Left hindlimb (tissue), 1 donor: ENCODE measurements at regions not wholly inside any gene's neighbourhood (a gene's known extent, or its start where the extent isn't known, plus 50 kb on each side); places are given as distances from the start of the nearest gene placed in this dataset.
"Not testable (repeated sequence)": the region's sequence is repeated elsewhere in the genome, so short reads cannot be mapped to it uniquely, and the experiment has no call there.

ENCODE experiments used
- DNase-seq: peaks from one replicate; pipeline ENCODE4 v3.0.0-alpha.2; 2018

GRCh38 chr11:80282643-80283042 lies 841.8 kb upstream of the TENM4 start:
- DNase-seq = no peak

- DNase-seq = no peak
Observed at GRCh38 chr11:80281194-80281593, 840.4 kb upstream of the TENM4 start.

- DNase-seq = peak; percentile 88
Observed at GRCh38 chr11:80280737-80281136, 839.9 kb upstream of the TENM4 start.

GRCh38 chr11:80261776-80262175 lies 820.9 kb upstream of the TENM4 start:
- DNase-seq = no peak

GRCh38 chr11:80257319-80258015 lies 816.6 kb upstream of the TENM4 start:
- DNase-seq = not testable (repeated sequence)

- DNase-seq = no peak
Observed at GRCh38 chr11:80255021-80255420, 814.2 kb upstream of the TENM4 start.

GRCh38 chr11:80241766-80242165 lies 800.9 kb upstream of the TENM4 start:
- DNase-seq = no peak

GRCh38 chr11:80240245-80240644 lies 799.4 kb upstream of the TENM4 start:
- no peak for DNase-seq

- DNase-seq = no peak
Observed at GRCh38 chr11:80239217-80239616, 798.4 kb upstream of the TENM4 start.

GRCh38 chr11:80227915-80228314 lies 787.1 kb upstream of the TENM4 start:
- DNase-seq = no peak

GRCh38 chr11:80214413-80214812 lies 773.6 kb upstream of the TENM4 start:
- no peak for DNase-seq

GRCh38 chr11:80211673-80212072 lies 770.8 kb upstream of the TENM4 start:
- DNase-seq = no peak

- DNase-seq = no peak
Observed at GRCh38 chr11:80204021-80204420, 763.2 kb upstream of the TENM4 start.

- no peak for DNase-seq
Observed at GRCh38 chr11:80196932-80197554, 756.2 kb upstream of the TENM4 start.

- DNase-seq = no peak
Observed at GRCh38 chr11:80196041-80196440, 755.2 kb upstream of the TENM4 start.

- DNase-seq = no peak
Observed at GRCh38 chr11:80194625-80195024, 753.8 kb upstream of the TENM4 start.

- DNase-seq = no peak
Observed at GRCh38 chr11:80194016-80194415, 753.2 kb upstream of the TENM4 start.

- DNase-seq = no peak
Observed at GRCh38 chr11:80188076-80188627, 747.3 kb upstream of the TENM4 start.

GRCh38 chr11:80186692-80187091 lies 745.9 kb upstream of the TENM4 start:
- no peak for DNase-seq

- no peak for DNase-seq
Observed at GRCh38 chr11:80182901-80183300, 742.1 kb upstream of the TENM4 start.

- no peak for DNase-seq
Observed at GRCh38 chr11:80173371-80174136, 732.7 kb upstream of the TENM4 start.

GRCh38 chr11:80168796-80169195 lies 728.0 kb upstream of the TENM4 start:
- DNase-seq = no peak

- no peak for DNase-seq
Observed at GRCh38 chr11:80167766-80168165, 726.9 kb upstream of the TENM4 start.

GRCh38 chr11:80165744-80166143 lies 724.9 kb upstream of the TENM4 start:
- DNase-seq = no peak
